GM13977 (cell line): ENCODE measurements at regions not wholly inside any gene's neighbourhood (a gene's known extent, or its start where the extent isn't known, plus 50 kb on each side); places are given as distances from the start of the nearest gene placed in this dataset.
"Not testable (repeated sequence)": the region's sequence is repeated elsewhere in the genome, so short reads cannot be mapped to it uniquely, and the experiment has no call there.

Source experiments
- DNase-seq: peaks from one replicate; pipeline ENCODE4 v3.0.0; 2012; ENCODE audit warnings: low spot score
- CTCF ChIP-seq: IDR thresholded peaks from 2 replicates; pipeline ENCODE4 v1.5.1; 2012; ENCODE audit warnings: mild to moderate bottlenecking, control low read depth; ENCODE audit not compliant: insufficient read depth; ENCODE audit errors: extremely low read depth, missing control alignments
- in situ Hi-C: fragments of 300-500 bp; cut with MboI; formaldehyde crosslinking; loops from one replicate; pipeline ENCODE4 v1.12.0; 2022; ENCODE audit warnings: low sequenced_read_pairs, low pct_unique_long_range_greater_than_20kb, mixed read lengths, inconsistent platforms; ENCODE audit not compliant: unreplicated experiment

GRCh38 chr10:120229641-120230040 is 227.4 kb upstream of the PLPP4 start:
- TF ChIP-seq CTCF: no peak
- no peak for DNase-seq
- in situ Hi-C loops: no loop called here

GRCh38 chr10:120239695-120240094 is 217.3 kb upstream of the PLPP4 start:
- DNase-seq, in situ Hi-C loops: not testable (repeated sequence)

- in situ Hi-C loops: no loop called here
- TF ChIP-seq CTCF: no peak
- no peak for DNase-seq
Observed at GRCh38 chr10:120251821-120252442, 205.1 kb upstream of the PLPP4 start.

- in situ Hi-C loops: no loop called here
- no peak for DNase-seq
Observed at GRCh38 chr10:120253131-120253530, 203.9 kb upstream of the PLPP4 start.

GRCh38 chr10:120260456-120260855 is 196.6 kb upstream of the PLPP4 start:
- TF ChIP-seq CTCF: no peak
- in situ Hi-C loops: no loop called here

More at GRCh38 chr10:120253131-120253530, 203.9 kb upstream of the PLPP4 start:
- no peak for TF ChIP-seq CTCF

GRCh38 chr10:120262857-120263547 is 194.0 kb upstream of the PLPP4 start:
- in situ Hi-C loops: no loop called here
- DNase-seq: no peak
- TF ChIP-seq CTCF: no peak

More at GRCh38 chr10:120260456-120260855, 196.6 kb upstream of the PLPP4 start:
- DNase-seq: no peak

- DNase-seq: no peak
- in situ Hi-C loops: no loop called here
- TF ChIP-seq CTCF: no peak
Observed at GRCh38 chr10:120266022-120266421, 191.0 kb upstream of the PLPP4 start.
